ENCODE measurements at regions not wholly inside any gene's neighbourhood (a gene's known extent, or its start where the extent isn't known, plus 50 kb on each side); places are given as distances from the start of the nearest gene placed in this dataset.
"Not testable (repeated sequence)": the region's sequence is repeated elsewhere in the genome, so short reads cannot be mapped to it uniquely, and the experiment has no call there.

GRCh38 chr7:91710881-91711280, 169.6 kb downstream of the MTERF1 start:
- no peak for TF ChIP-seq CTCF (IDR thresholded peaks at IDR 0.05; ENCODE audit: extremely low read depth, insufficient read depth, missing control alignments)
- in situ Hi-C loops (cut with MboI; ENCODE audit: low pct_unique_long_range_greater_than_20kb, low sequenced_read_pairs, unreplicated experiment) = no loop called here
- DNase-seq (ENCODE audit: low spot score) = no peak

GRCh38 chr7:91713669-91714068, 166.8 kb downstream of the MTERF1 start:
- no peak for DNase-seq (ENCODE audit: low spot score)
- no peak for TF ChIP-seq CTCF (IDR thresholded peaks at IDR 0.05; ENCODE audit: extremely low read depth, insufficient read depth, missing control alignments)
- in situ Hi-C loops (cut with MboI; ENCODE audit: low pct_unique_long_range_greater_than_20kb, low sequenced_read_pairs, unreplicated experiment) = no loop called here

GRCh38 chr7:91717681-91718470, 162.6 kb downstream of the MTERF1 start:
- no peak for DNase-seq (ENCODE audit: low spot score)
- no peak for TF ChIP-seq CTCF (IDR thresholded peaks at IDR 0.05; ENCODE audit: extremely low read depth, insufficient read depth, missing control alignments)
- in situ Hi-C loops (cut with MboI; ENCODE audit: low pct_unique_long_range_greater_than_20kb, low sequenced_read_pairs, unreplicated experiment) = no loop called here

- in situ Hi-C loops (cut with MboI; ENCODE audit: low pct_unique_long_range_greater_than_20kb, low sequenced_read_pairs, unreplicated experiment) = no loop called here
- TF ChIP-seq CTCF (IDR thresholded peaks at IDR 0.05; ENCODE audit: extremely low read depth, insufficient read depth, missing control alignments) = no peak
- no peak for DNase-seq (ENCODE audit: low spot score)
These were observed 161.5 kb downstream of the MTERF1 start for GRCh38 chr7:91719008-91719407.

GRCh38 chr7:91720260-91720937, 160.1 kb downstream of the MTERF1 start:
- DNase-seq (ENCODE audit: low spot score) = no peak
- TF ChIP-seq CTCF (IDR thresholded peaks at IDR 0.05; ENCODE audit: extremely low read depth, insufficient read depth, missing control alignments) = no peak
- in situ Hi-C loops (cut with MboI; ENCODE audit: low pct_unique_long_range_greater_than_20kb, low sequenced_read_pairs, unreplicated experiment) = no loop called here

- in situ Hi-C loops (cut with MboI; ENCODE audit: low pct_unique_long_range_greater_than_20kb, low sequenced_read_pairs, unreplicated experiment) = no loop called here
- DNase-seq (ENCODE audit: low spot score) = no peak
- TF ChIP-seq CTCF (IDR thresholded peaks at IDR 0.05; ENCODE audit: extremely low read depth, insufficient read depth, missing control alignments) = no peak
These were observed 157.7 kb downstream of the MTERF1 start for GRCh38 chr7:91722831-91723230.

GRCh38 chr7:91729046-91729445, 151.5 kb downstream of the MTERF1 start:
- in situ Hi-C loops (cut with MboI; ENCODE audit: low pct_unique_long_range_greater_than_20kb, low sequenced_read_pairs, unreplicated experiment) = not testable (repeated sequence)

More at GRCh38 chr7:91729046-91729445, 151.5 kb downstream of the MTERF1 start:
- not testable (repeated sequence) for DNase-seq (ENCODE audit: low spot score)
